SU-DHL-6 (cell line): ENCODE measurements at regions not wholly inside any gene's neighbourhood (a gene's known extent, or its start where the extent isn't known, plus 50 kb on each side); places are given as distances from the start of the nearest gene placed in this dataset.
"Not testable (repeated sequence)": the region's sequence is repeated elsewhere in the genome, so short reads cannot be mapped to it uniquely, and the experiment has no call there.

Source experiments
- CTCF ChIP-seq: fragments of 200-600 bp; sonication (generic); IDR thresholded peaks from one replicate; pipeline ENCODE4 v1.5.1; 2017; ENCODE audit warnings: antibody characterized with exemption, mild to moderate bottlenecking, low read length, moderate library complexity; ENCODE audit not compliant: insufficient read depth, poor library complexity, severe bottlenecking
- EZH2phosphoT487 ChIP-seq: fragments of 200-600 bp; sonication (generic), shearing (Covaris generic); conservative IDR thresholded peaks from 2 replicates; pipeline ENCODE4 v1.6.1; 2018; ENCODE audit warnings: mild to moderate bottlenecking, antibody characterized with exemption, low read length, moderate library complexity, mixed read lengths

GRCh38 chr4:9547470-9547869 is 103.3 kb downstream of the DEFB131A start:
- not testable (repeated sequence) for TF ChIP-seq CTCF, EZH2phosphoT487
